Activated T-cell treated with anti-CD3 and anti-CD28 coated beads, Interleukin-2, amount 50 U/mL, for 72 hours (primary cell): ENCODE measurements at regions not wholly inside any gene's neighbourhood (a gene's known extent, or its start where the extent isn't known, plus 50 kb on each side); places are given as distances from the start of the nearest gene placed in this dataset.

Experiments used
- ATAC-seq, 2 donors: fragments of 150-1000 bp; cut with Tn5 transposase; replicated peaks in 1 of 2; 2 replicates each; pipeline ENCODE4 v1.10.0; 2021; ENCODE audit warnings: moderate library complexity in 2 of 2, mild to moderate bottlenecking in 1 of 2
- DNase-seq, 2 donors: peaks; one replicate each; pipeline ENCODE4 v3.0.0; 2021 to 2022; ENCODE audit warnings: mixed read lengths in 1 of 2
- H3K27ac Mint-ChIP-seq: one replicate; pipeline ENCODE4 v1.8.0; 2022; ENCODE audit warnings: mild to moderate bottlenecking, moderate library complexity, mixed read lengths
- H3K27me3 Mint-ChIP-seq: one replicate; pipeline ENCODE4 v1.8.0; 2022; ENCODE audit warnings: low read depth, mixed read lengths
- H3K36me3 Mint-ChIP-seq, 2 donors: one replicate each; pipeline ENCODE4 v1.8.0; 2022; ENCODE audit warnings: mixed read lengths in 2 of 2, mild to moderate bottlenecking in 1 of 2; ENCODE audit not compliant: insufficient read depth in 2 of 2
- H3K4me1 Mint-ChIP-seq: one replicate; pipeline ENCODE4 v1.8.0; 2022; ENCODE audit warnings: low read depth, mixed read lengths
- H3K4me3 Mint-ChIP-seq, 2 donors: one replicate each; pipeline ENCODE4 v1.8.0; 2022; ENCODE audit warnings: mild to moderate bottlenecking in 2 of 2, mixed read lengths in 2 of 2, moderate library complexity in 2 of 2
- H3K9me3 Mint-ChIP-seq, 2 donors: one replicate each; pipeline ENCODE4 v1.8.0; 2022; ENCODE audit warnings: mixed read lengths in 2 of 2

DNA sequence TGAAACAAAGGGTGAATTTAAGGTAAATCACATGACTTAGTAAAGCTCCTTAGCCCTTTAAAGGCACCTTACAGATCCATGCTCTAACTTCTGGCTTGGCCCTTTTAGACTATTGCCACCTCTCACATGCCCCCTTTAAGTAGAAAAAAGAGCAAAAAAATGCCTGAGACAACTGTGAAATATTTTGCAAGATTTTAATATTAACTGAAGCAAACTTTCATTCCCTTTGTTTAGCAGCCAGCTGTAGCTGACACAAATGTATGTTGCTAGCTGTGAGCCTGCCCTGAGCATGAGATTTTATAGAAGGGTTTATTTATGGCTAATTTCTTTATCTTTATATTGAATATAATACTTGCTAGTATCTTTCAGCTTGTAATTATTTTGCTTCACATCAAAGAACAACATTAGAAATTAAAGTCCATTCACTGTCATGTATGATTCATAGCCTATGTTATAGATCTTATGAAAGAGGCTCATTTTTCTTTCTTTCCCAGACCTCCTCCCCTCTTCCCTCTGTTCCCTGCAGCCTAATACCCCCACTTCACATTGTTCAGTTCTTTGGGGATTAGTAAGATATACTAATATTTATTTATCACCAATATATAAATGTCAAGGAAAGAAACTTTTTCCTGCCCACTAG is 637.2 kb upstream of the ZEB2 start:
- peaks cover 5 to 7% of the 10 kb centered on the region in 2 donors for H3K9me3 Mint-ChIP-seq
- DNase-seq (no peak), ATAC-seq (no peak)
- H3K27me3 Mint-ChIP-seq = no peaks in the 10 kb centered on the region
- H3K4me3 Mint-ChIP-seq = no peak overlapping the region
- H3K36me3 Mint-ChIP-seq = no peaks in the 10 kb centered on the region
- H3K4me1 Mint-ChIP-seq = no peaks in the 10 kb centered on the region
- no peak overlapping the region for H3K27ac Mint-ChIP-seq

DNA sequence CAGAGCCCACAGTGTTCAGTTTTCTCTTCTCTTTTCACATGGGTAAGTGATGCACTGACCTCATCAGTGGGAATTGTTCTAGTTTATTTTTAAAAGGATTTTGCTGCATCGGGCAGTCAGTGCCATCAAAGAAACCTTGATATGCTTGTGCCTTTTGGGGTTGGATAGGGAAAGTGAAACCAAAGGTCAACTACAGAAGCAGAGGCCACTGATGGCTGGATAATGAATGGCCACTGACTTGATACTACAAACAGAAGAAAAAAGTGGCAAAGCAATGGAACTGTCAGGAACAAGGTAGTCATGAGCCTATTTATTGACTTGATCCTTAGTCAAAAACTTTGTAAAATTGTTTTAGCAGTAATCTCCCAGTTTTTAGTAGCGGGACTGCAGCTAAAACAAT is 636.3 kb upstream of the ZEB2 start:
- ATAC-seq = no peak
- Mint-ChIP-seq H3K4me1 (no peaks in the 10 kb centered on the region), H3K9me3 (peaks cover 7% of the 10 kb centered on the region in 2 donors), H3K27ac (no peak overlapping the region), H3K4me3 (no peak overlapping the region), H3K27me3 (no peaks in the 10 kb centered on the region), H3K36me3 (no peaks in the 10 kb centered on the region)
- DNase-seq = no peak

DNA sequence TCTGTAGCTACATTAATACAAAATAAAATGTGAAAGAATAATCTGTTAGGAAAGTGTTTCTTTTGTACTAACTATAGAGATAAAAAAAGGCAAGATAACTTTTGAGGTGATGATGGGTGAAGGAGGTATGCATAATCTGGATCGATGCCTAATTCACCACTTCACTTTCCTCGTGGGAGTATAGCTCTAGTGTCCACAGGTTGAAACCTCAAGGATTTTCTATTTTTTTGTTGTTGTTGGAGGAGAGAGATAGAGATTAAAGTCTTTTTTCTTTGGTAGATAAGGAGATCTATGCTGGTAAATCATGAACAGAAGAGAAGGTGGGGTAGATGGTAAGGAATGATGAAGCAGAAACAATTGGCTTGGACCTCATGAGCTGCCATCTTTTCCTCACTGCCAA is 635.3 kb upstream of the ZEB2 start:
- H3K4me3 Mint-ChIP-seq = no peak overlapping the region
- DNase-seq = no peak
- no peak for ATAC-seq
- no peaks in the 10 kb centered on the region for H3K4me1 Mint-ChIP-seq
- H3K9me3 Mint-ChIP-seq = peaks cover 7% of the 10 kb centered on the region in 2 donors
- no peaks in the 10 kb centered on the region for H3K27me3 Mint-ChIP-seq
- H3K27ac Mint-ChIP-seq = no peak overlapping the region
- H3K36me3 Mint-ChIP-seq = no peaks in the 10 kb centered on the region

DNA sequence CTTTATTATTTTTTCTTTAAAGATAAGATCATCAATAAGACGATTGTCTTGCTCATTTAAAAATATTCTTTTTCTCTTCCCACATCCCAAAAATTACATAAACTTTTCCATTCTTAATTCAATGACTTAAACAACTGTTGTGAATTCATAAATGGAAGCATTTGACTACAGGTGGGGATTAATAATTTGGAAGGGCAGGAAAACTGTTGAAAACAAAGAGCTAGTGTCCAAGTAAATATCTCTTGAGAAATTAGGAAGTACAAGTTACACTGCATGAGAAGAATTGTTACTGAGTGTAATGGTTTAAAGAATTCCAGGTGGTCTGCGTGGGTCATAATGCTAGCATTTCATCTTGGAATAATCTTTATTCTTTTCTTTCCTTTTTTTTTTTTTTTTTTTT is 634.8 kb upstream of the ZEB2 start:
- no peak for DNase-seq
- H3K27me3 Mint-ChIP-seq = no peaks in the 10 kb centered on the region
- ATAC-seq = no peak
- peaks cover 7% of the 10 kb centered on the region in 2 donors for H3K9me3 Mint-ChIP-seq
- H3K4me1 Mint-ChIP-seq = no peaks in the 10 kb centered on the region
- H3K27ac Mint-ChIP-seq = no peak overlapping the region
- no peaks in the 10 kb centered on the region for H3K36me3 Mint-ChIP-seq
- H3K4me3 Mint-ChIP-seq = no peak overlapping the region

DNA sequence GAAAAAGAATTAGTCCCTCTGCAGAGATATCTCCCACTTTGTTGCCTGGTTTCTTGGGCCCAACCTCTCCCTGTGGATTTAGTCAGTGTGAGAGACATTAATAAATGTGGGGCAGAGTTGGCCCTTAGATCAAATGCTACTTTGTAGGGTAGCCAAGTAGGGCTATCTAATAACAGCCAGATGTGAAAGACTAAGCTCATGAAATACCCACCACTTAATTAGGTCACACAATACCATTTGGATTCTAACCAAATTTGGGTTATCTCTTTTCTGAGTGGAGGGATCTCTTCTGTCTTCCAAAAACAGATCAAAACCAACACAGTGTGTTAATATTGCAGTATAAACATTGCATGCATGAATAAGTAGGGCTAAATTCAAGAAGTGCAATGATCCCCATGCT is 626.8 kb upstream of the ZEB2 start:
- H3K4me1 Mint-ChIP-seq = no peaks in the 10 kb centered on the region

DNA sequence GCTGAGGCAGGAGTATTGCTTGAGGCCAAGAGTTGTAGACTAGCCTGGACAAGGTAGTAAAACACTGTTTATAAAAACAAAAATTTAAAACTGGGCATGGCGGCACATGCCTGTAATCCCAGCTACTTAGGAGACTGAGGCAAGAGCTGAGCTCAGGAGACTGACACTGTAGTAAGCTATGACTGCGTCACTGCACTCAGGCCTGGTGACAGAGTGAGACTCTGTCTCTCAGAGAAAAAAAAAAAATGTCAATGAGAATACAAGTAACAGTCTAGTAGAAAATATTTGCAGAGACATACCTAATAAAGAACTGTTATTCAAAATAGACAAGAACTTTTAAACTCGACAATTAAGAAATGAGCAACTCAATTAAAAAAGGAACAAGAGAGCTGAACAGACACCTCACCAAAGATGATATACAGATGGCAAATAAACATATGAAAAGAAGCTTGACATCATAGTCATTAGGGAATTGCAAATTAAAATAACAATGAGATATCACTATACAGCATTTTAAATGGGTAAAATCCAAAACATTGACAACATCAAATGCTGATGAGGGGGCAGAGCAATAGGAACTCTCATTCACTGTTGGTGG is 624.3 kb upstream of the ZEB2 start:
- Mint-ChIP-seq H3K36me3 (no peaks in the 10 kb centered on the region), H3K27me3 (no peaks in the 10 kb centered on the region), H3K27ac (no peak overlapping the region), H3K4me3 (no peak overlapping the region), H3K4me1 (no peaks in the 10 kb centered on the region), H3K9me3 (no peaks in the 10 kb centered on the region)
- DNase-seq (no peak), ATAC-seq (no peak)

More for the DNA sequence above, 626.8 kb upstream of the ZEB2 start:
- Mint-ChIP-seq H3K4me3 (no peak overlapping the region), H3K9me3 (peaks cover 0 to 4% of the 10 kb centered on the region in 2 donors), H3K27ac (no peak overlapping the region), H3K27me3 (no peaks in the 10 kb centered on the region), H3K36me3 (no peaks in the 10 kb centered on the region)
- ATAC-seq (no peak), DNase-seq (no peak)

DNA sequence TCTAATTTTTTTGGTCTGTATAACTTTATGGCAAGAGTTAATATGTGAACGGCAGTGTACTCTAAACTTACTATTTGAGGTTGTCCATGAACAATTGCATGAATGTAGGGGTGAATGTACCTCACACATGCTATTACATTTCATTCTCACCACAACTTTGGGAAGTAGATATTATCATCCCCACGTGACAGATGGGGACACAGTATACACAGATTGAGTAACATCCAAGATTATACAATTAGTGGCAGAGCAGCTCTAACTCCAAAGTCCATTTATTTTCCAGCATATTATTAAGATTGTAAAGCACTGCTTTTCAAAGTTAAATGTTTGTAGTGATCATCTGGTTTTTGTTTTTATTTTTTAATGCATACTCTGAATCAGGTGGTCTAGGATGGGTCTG is 622.1 kb upstream of the ZEB2 start:
- no peaks in the 10 kb centered on the region for H3K9me3 Mint-ChIP-seq
- no peaks in the 10 kb centered on the region for H3K27me3 Mint-ChIP-seq
- H3K4me1 Mint-ChIP-seq = no peaks in the 10 kb centered on the region

DNA sequence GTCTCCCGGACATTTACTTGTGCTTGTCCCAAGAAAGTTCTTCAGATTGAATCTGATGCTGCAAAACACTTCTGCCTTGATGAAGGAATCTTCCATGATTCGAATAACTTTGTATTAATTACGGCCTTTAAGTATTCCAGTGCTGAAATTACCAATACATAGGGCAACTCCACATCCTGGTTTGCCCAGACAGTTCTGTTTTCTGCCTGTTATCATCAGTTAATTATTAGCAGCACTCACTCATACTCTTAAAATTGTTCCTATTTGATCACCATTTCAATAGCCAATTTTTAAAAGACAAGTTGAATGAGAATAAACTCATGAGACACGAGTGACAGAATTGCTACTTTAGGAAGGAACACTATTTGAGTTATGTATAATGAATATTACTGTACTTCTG is 620.7 kb upstream of the ZEB2 start:
- Mint-ChIP-seq H3K36me3 (no peaks in the 10 kb centered on the region), H3K4me3 (no peak overlapping the region), H3K27me3 (no peaks in the 10 kb centered on the region), H3K4me1 (no peaks in the 10 kb centered on the region), H3K9me3 (no peaks in the 10 kb centered on the region), H3K27ac (no peak overlapping the region)
- ATAC-seq (no peak), DNase-seq (no peak)

More for the DNA sequence above, 622.1 kb upstream of the ZEB2 start:
- H3K4me3 Mint-ChIP-seq = no peak overlapping the region
- DNase-seq (no peak), ATAC-seq (no peak)
- H3K27ac Mint-ChIP-seq = no peak overlapping the region
- no peaks in the 10 kb centered on the region for H3K36me3 Mint-ChIP-seq

DNA sequence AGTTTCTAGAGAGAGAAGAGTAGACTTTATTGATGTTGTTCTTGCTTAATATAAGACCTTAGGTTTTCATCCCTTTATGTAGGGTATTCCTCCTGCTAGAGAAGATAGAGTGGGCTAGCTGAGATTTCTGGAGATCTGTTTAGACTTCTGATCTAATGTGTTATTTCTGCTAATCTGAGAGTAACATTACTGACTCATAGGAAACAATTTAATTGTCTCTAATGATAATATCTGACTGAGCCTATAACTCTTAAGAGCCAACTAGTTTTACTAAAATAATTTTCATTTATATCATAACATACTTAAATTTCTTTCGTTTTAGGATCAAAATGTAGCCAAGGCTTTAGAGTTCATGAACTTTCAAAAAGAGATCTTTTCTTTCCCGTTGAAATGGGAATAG is 618.7 kb upstream of the ZEB2 start:
- no peak overlapping the region for H3K27ac Mint-ChIP-seq
- no peak for ATAC-seq
- no peak for DNase-seq
- no peaks in the 10 kb centered on the region for H3K36me3 Mint-ChIP-seq
- H3K4me1 Mint-ChIP-seq = no peaks in the 10 kb centered on the region
- no peaks in the 10 kb centered on the region for H3K9me3 Mint-ChIP-seq
- no peak overlapping the region for H3K4me3 Mint-ChIP-seq
- H3K27me3 Mint-ChIP-seq = no peaks in the 10 kb centered on the region

DNA sequence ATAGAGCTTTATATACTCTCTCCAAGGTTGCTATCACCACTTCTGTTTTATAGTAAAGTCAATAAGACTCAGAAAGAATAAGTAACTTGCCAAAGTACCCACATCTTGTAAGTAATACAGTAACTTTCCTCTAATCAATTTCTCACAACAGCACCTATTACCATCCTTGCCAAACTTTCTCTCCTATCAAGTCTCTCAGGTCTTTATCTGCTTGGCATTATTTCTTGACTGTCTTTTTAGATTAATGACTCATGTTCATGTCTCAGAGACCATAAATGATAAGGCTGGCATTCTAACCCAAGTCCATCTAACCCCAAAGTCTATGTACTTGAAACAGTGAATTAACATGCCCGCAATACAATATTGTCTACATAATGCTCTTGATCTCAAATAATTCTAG is 618.0 kb upstream of the ZEB2 start:
- Mint-ChIP-seq H3K27ac (no peak overlapping the region), H3K36me3 (no peaks in the 10 kb centered on the region), H3K27me3 (no peaks in the 10 kb centered on the region), H3K9me3 (no peaks in the 10 kb centered on the region), H3K4me3 (no peak overlapping the region), H3K4me1 (no peaks in the 10 kb centered on the region)
- DNase-seq (no peak), ATAC-seq (no peak)

DNA sequence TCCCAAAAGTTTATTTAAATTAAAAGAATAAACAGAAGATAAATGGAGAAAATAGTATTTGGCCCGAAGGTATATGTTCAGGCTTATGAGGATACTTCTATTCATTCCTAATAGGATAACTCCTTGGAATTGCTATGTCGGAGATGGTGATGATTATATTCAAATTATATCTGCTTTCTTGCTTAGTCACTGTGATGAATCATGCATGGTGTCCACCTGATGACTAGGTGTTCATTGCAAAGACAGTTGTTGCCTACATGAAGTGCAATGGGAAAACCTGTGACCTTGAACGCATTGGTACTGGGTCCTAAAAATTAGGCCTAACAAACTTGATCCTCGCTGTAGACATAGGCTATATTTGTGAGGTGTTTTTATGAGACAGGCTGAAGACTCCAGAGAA is 617.3 kb upstream of the ZEB2 start:
- no peaks in the 10 kb centered on the region for H3K9me3 Mint-ChIP-seq
- H3K4me3 Mint-ChIP-seq = no peak overlapping the region
- ATAC-seq = no peak
- no peak overlapping the region for H3K27ac Mint-ChIP-seq
- no peak for DNase-seq
- no peaks in the 10 kb centered on the region for H3K27me3 Mint-ChIP-seq
- H3K36me3 Mint-ChIP-seq = no peaks in the 10 kb centered on the region
- H3K4me1 Mint-ChIP-seq = no peaks in the 10 kb centered on the region

DNA sequence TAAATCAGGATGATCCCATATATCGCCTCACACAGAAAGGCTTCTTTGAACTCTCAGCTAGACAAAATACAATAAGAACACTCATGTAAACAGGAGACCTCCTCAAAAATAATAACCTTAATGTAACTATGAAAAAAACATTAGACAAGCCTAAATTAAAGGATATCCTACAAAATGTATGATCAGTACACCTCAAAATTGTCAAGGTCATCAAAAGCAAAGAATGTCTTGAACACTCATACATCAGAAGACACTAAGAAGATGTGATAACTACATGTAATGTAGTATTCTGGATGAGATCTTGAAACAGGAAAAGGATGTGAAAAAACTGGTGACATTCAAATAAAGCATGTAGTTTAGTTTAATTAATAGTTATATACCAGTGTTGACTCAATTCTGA is 616.8 kb upstream of the ZEB2 start:
- no peaks in the 10 kb centered on the region for H3K9me3 Mint-ChIP-seq
- no peak overlapping the region for H3K27ac Mint-ChIP-seq
- no peak for DNase-seq
- H3K36me3 Mint-ChIP-seq = no peaks in the 10 kb centered on the region
- no peak overlapping the region for H3K4me3 Mint-ChIP-seq
- no peaks in the 10 kb centered on the region for H3K4me1 Mint-ChIP-seq
- no peaks in the 10 kb centered on the region for H3K27me3 Mint-ChIP-seq
- no peak for ATAC-seq

DNA sequence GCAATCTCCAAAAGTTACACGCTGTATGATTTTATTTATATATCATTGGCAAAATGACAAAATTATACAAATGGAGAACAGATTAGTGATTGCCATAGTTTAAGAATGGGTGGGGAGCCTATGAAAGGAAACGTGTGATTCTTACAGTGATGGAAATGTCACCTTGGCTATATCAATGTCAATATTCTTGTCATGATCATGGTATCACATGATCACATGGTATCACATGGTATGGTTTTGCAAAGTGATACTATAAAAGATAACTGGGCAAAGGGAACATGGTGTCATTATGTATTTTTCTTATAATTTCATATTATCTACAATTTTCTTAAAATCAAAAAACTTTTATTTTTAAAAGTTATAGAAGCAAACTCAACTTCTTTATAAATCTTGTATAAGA is 606.2 kb upstream of the ZEB2 start:
- H3K9me3 Mint-ChIP-seq = peaks cover 0 to 2% of the 10 kb centered on the region in 2 donors
- DNase-seq = no peak
- no peaks in the 10 kb centered on the region for H3K27me3 Mint-ChIP-seq
- H3K36me3 Mint-ChIP-seq = no peaks in the 10 kb centered on the region
- H3K4me3 Mint-ChIP-seq = no peak overlapping the region
- ATAC-seq = no peak
- H3K27ac Mint-ChIP-seq = no peak overlapping the region
- no peaks in the 10 kb centered on the region for H3K4me1 Mint-ChIP-seq

DNA sequence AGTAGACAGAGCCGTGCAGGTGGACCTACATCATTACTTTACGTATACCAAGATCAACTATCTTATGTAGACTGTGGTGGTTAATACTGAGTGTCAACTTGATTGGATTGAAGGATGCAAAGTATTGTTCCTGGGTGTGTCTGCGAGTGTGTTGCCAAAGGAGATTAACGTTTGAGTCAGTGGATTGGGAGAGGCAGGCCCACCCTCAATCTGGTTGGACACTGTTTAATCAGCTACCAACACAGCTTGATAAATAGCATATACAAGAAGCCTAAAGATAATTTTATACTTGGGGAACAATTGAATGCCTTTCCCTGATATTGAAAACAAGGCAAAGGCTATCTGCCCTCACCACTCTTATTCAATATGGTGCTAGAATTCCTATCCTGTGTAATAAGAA is 604.2 kb upstream of the ZEB2 start:
- no peak overlapping the region for H3K27ac Mint-ChIP-seq
- no peak for ATAC-seq

More for the DNA sequence above, 604.2 kb upstream of the ZEB2 start:
- Mint-ChIP-seq H3K36me3 (no peaks in the 10 kb centered on the region), H3K27me3 (no peaks in the 10 kb centered on the region), H3K4me1 (no peaks in the 10 kb centered on the region), H3K4me3 (no peak overlapping the region), H3K9me3 (peaks cover 0 to 2% of the 10 kb centered on the region in 2 donors)
- DNase-seq = no peak
